Motor neuron (in vitro differentiated cells): ENCODE measurements at regions not wholly inside any gene's neighbourhood (a gene's known extent, or its start where the extent isn't known, plus 50 kb on each side); places are given as distances from the start of the nearest gene placed in this dataset.

Experiments
- ATAC-seq, 8 experiments: fragments of 200-7000 bp; cut with Tn5 transposase; replicated peaks in 6 of 8; 2 replicates each; pipeline ENCODE4 v1.8.0; 2021; ENCODE audit warnings: mild to moderate bottlenecking in 8 of 8, moderate library complexity in 8 of 8
- H3K27ac ChIP-seq, 2 donors: fragments of 250-450 bp; sonication (Bioruptor Pico); 2 replicates each; pipeline ENCODE4 v1.9.0; 2021; ENCODE audit warnings: antibody characterized with exemption in 2 of 2, mild to moderate bottlenecking in 2 of 2, moderate library complexity in 1 of 2
- H3K4me1 ChIP-seq, 2 donors: fragments of 250-450 bp; sonication (Bioruptor Pico); replicated peaks in 1 of 2; 2 replicates each; pipeline ENCODE4 v1.6.1; 2021; ENCODE audit warnings: antibody characterized with exemption in 2 of 2, mild to moderate bottlenecking in 2 of 2, moderate library complexity in 1 of 2
- H3K4me3 ChIP-seq, 5 donors: fragments of 250-450 bp; sonication (Bioruptor Pico); 2 replicates each; pipeline ENCODE4 v1.9.0; 2021; ENCODE audit warnings: antibody characterized with exemption in 5 of 5, mild to moderate bottlenecking in 5 of 5, moderate library complexity in 4 of 5
- WGBS, 10 experiments: fragments of 450-650 bp; shearing (Covaris generic); methylation state at CpG; one replicate each; pipeline ENCODE4 v1.0.0; 2022; 5-methylcytosine and 5-hydroxymethylcytosine counted together
- in situ Hi-C, 9 experiments: fragments of 400-800 bp; cut with MboI; loops; one replicate each; pipeline ENCODE4 v1.15.0; 2021; ENCODE audit warnings: low sequenced_read_pairs in 9 of 9, low pct_unique_long_range_greater_than_20kb in 2 of 9; ENCODE audit not compliant: unreplicated experiment in 9 of 9

DNA sequence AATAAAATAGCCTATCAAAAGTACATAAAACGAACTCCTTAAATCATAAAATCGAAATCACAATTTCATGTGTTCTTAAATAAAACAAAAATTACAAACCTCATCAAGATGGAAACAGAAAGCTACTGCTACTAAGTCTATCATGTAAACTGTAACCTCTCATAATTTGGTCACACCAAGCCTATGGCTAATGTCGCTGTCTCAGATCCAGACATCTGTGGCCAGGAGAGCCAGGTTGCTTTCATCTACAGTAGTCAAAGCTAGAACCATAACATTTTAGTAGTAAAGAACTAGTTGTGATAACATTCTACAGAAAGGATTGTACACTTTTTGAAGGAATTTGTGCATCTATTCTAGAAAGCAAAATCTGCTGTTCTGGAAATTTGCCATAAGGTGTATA, 197.4 kb upstream of the MBNL1 start:
- no peak for ATAC-seq
- Histone ChIP-seq H3K4me1 (no peaks in the 10 kb centered on the region), H3K4me3 (no peak overlapping the region), H3K27ac (no peak overlapping the region)
- WGBS, 10 experiments, result 81 to 100% (median 91%) methylated on average over 2 to 3 of the region's 3 CpGs; no CpG with 5 or more reads in 1 of the 10 experiments
- in situ Hi-C loops, result loop anchor here in 2 of 9 experiments (10.0 to 25.0 kb wide), 2 partner anchors 366 to 373 kb away; no protein-coding TSS in a partner anchor

DNA sequence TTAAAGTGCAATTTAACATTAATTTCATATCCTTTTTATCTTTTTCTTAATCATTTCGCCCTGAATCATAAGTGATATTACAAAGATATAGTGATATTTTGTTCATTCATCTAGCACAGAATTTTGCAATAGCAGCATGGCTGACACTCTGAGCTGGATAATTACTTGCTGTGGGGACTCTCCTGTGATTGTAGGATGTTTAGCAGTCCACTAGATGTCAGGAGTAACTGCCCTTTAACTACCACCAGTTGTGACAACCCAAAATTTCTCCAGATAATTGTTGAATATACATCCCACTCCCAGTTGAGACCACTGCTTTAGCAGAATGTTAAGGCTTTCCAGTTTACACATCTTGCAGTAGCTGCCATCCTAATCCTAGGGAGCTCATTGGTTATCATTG, 196.8 kb upstream of the MBNL1 start:
- Histone ChIP-seq H3K4me3 (no peak overlapping the region), H3K27ac (no peak overlapping the region), H3K4me1 (no peaks in the 10 kb centered on the region)
- in situ Hi-C loops, result loop anchor here in 2 of 9 experiments (10.0 to 25.0 kb wide), 2 partner anchors 365 to 373 kb away; no protein-coding TSS in a partner anchor
- ATAC-seq, result peak in 3 of 8 experiments; percentile 67 to 74 (median 74)
- 0 to 63% (median 23%) methylated on average over 1 of the region's 1 CpG; no CpG with 5 or more reads in 1 of the 10 experiments for WGBS, 10 experiments

DNA sequence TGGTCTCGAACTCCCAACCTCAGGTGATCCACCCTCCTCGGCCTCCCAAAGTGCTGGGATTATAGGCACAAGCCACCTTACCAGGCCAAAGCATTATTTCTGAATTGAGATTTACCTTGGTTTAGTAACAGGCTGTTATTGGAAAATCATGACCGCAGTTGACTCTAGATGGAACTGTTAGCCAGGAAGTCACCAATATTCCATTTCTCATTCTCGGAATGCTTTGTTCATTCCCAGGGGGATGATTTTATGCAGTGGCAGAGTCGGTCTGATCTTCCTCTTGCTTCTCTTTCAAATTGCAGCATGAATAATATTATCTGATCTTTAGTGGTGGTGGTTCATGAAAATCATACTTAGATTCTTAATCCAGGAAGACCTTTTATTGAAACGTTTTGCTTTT, 195.5 kb upstream of the MBNL1 start:
- WGBS, 10 experiments, result 0 to 94% (median 63%) methylated on average over 1 to 6 of the region's 6 CpGs
- ATAC-seq, result peak in 3 of 8 experiments; percentile 82 to 84 (median 84)
- H3K4me1 ChIP-seq, result no peaks in the 10 kb centered on the region
- no peak overlapping the region for H3K4me3 ChIP-seq
- in situ Hi-C loops, result loop anchor here in 2 of 9 experiments (10.0 to 25.0 kb wide), 2 partner anchors 364 to 372 kb away; no protein-coding TSS in a partner anchor
- H3K27ac ChIP-seq, result no peak overlapping the region

DNA sequence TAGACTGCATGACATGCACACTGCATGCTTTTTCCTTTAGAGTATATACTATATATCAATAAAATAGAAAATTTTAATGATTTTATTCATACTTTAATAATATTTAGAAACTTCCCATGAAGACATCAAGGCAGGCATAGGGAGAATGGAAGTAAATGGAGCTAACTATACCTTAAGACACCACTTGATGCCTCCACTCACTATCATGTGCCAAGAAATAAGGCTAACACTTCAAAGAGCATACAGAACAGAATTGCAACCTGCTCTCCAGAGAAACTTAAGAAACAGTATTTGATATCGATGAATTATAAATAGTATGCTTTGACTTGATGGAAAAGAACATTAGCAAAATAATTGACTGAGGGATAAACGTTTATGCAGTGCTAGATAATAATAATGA, 192.6 kb upstream of the MBNL1 start:
- WGBS, 10 experiments, result 49 to 100% (median 91%) methylated on average over 1 to 2 of the region's 2 CpGs
- no peak for ATAC-seq
- H3K4me3 ChIP-seq, result no peak overlapping the region
- in situ Hi-C loops, result loop anchor here in 1 of 9 experiments (10.0 kb wide), 1 partner anchor 369 kb away; no protein-coding TSS in a partner anchor
- no peak overlapping the region for H3K27ac ChIP-seq
- H3K4me1 ChIP-seq, result no peaks in the 10 kb centered on the region

DNA sequence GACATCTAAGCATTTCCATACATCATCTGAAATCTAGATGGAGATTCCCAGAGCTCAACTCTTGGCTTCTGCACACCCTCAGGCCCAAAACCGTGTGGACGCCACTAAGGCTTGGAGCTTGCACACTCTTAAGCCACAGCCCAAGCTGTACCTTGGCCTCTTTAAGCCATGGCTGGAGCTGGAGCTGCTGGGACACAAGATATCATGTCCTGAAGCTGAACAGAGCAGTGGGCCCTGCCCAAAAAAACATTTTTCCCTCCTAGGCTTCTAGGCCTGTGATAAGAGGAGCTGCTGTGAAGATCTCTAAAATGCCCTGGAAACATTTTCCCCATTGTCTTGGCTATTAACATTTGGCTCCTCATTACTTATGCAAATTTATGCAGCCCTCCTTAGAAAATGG, 188.7 kb upstream of the MBNL1 start:
- 82 to 100% (median 100%) methylated on average over 1 to 2 of the region's 2 CpGs; no CpG with 5 or more reads in 4 of the 10 experiments for whole genome bisulfite sequencing, 10 experiments
- in situ Hi-C loops, result loop anchor here in 1 of 9 experiments (10.0 kb wide), 1 partner anchor 365 kb away; no protein-coding TSS in a partner anchor
- H3K4me3 ChIP-seq, result no peak overlapping the region
- peaks cover 0 to 7% of the 10 kb centered on the region in 2 donors for H3K4me1 ChIP-seq
- ATAC-seq, result no peak
- no peak overlapping the region for H3K27ac ChIP-seq

DNA sequence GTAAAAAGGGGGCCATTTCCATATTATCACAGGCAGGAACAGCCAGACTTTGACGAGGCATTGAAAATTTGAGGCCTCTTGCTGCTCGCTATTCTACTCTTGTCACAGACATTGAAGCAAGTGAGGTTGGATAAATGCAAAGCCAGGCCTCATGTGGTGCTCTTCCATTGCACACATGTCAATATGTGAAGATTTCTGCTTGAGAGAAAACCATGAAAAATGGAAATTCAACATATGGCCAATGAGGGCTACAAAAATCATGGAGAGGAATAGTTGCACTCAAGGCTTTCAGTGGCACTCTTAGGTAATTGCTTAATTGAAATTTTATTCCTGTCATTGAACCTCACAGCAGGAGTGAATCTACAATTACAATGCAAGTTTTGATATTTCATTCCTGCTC, 185.6 kb upstream of the MBNL1 start:
- in situ Hi-C loops, result no loop called here

DNA sequence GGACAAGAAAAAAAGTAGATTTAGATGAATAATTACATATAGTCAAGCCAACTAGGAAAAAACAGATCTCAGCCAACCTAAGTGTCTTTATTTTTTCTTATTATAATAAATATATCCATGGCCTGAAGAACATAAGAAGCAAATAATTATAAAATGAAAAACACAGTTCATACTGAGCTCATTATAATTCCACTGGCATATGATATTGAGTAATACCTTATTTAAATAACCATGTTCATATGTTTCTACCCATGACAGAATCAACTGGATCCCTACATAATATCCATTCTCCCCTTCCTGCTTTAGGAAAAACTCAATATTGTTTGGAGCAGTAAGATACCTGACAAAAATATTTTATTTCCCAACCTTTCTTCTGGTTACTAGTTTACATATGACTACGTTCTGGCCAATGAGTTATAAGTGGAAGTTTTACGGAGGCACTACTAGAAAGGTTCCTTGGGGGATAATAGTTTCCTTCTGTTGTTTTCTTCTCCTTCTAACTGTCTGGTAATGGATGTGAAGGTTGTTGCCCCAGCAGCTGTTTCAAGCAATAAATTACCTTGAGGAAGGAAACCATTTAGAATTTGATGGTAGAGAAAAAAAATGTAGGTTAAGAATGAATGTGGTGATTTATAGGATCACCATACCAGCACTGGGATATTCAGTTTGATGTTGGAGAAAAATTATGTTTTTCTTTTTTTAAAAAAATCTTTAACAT, 184.1 kb upstream of the MBNL1 start:
- peak in 3 of 8 experiments; percentile 35 to 59 (median 42) for ATAC-seq
- Histone ChIP-seq H3K4me3 (no peak overlapping the region), H3K4me1 (peaks cover 0 to 7% of the 10 kb centered on the region in 2 donors), H3K27ac (no peak overlapping the region)
- WGBS, 10 experiments, result 0 to 93% (median 44%) methylated on average over 1 to 2 of the region's 2 CpGs; no CpG with 5 or more reads in 1 of the 10 experiments
- in situ Hi-C loops, result no loop called here

More for the DNA sequence above, 185.6 kb upstream of the MBNL1 start:
- ATAC-seq, result no peak
- 14 to 100% (median 34%) methylated on average over 1 to 2 of the region's 2 CpGs; no CpG with 5 or more reads in 3 of the 10 experiments for WGBS, 10 experiments
- Histone ChIP-seq H3K27ac (no peak overlapping the region), H3K4me1 (peaks cover 0 to 7% of the 10 kb centered on the region in 2 donors), H3K4me3 (no peak overlapping the region)

DNA sequence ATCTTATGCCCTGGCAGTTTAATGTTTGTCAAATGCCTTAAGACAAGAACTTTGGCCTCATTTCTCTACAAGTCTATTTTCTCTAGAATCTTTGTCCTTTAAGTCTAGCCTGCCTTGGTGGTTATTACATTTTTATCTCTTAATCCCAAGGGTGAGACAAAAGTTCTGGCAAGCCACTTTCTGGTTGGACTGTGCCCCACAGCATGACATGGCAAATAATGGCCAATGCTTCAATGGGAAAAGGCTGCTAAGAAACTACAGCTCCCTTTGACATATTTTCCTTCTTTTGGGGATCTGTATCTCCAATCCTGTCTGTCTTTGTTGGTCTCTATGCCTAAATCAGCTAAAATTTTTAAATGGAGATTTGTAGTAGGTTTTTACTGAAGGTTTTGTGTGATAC, 181.6 kb upstream of the MBNL1 start:
- in situ Hi-C loops, result no loop called here
- no peak for ATAC-seq
- no peak overlapping the region for H3K4me3 ChIP-seq

DNA sequence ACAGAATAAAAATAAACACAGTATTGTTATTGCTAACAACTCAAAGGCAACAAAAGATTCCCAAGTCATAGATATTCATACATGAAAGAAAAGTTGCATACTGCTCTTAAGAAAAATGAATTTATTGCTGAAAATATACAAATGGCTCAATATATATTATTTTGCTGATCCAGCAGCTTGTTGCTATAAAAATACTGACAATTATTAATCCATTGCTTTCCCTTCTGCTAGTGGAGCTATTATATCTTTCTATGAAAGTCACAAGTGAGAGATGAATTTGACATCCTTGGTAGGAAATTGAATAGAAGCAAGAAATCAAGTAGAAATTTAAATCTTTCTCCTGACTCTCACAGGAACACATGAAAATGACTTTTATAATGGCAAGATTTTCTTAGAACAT, 179.2 kb upstream of the MBNL1 start:
- no peak for ATAC-seq
- Histone ChIP-seq H3K4me3 (no peak overlapping the region), H3K27ac (no peak overlapping the region), H3K4me1 (peaks cover 0 to 2% of the 10 kb centered on the region in 2 donors)
- in situ Hi-C loops, result no loop called here

More for the DNA sequence above, 181.6 kb upstream of the MBNL1 start:
- H3K27ac ChIP-seq, result no peak overlapping the region
- H3K4me1 ChIP-seq, result peaks cover 0 to 7% of the 10 kb centered on the region in 2 donors

DNA sequence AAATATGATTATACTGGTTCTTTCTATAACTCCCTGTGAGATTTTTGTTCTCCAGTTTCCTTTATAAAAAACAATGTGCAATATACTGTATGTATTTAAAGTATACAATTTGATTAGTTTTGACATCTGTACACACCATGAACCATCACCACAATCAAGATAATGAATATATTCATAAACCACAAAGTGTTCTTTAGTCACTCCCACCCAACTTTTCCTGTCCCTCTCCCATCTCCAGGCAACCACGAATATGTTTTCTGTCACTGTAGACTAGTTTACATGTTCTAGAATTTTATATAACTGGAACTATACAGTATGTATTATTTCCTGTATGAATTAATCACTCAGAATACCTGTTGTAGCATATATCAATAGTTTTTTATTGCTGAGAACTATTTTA, 177.0 kb upstream of the MBNL1 start:
- H3K27ac ChIP-seq, result no peak overlapping the region
- in situ Hi-C loops, result no loop called here
- 10 to 100% (median 61%) methylated on average over 1 of the region's 1 CpG; no CpG with 5 or more reads in 4 of the 10 experiments for whole genome bisulfite sequencing, 10 experiments
- peak in 2 of 8 experiments; percentile 51 to 68 for ATAC-seq
- no peak overlapping the region for H3K4me3 ChIP-seq
- no peaks in the 10 kb centered on the region for H3K4me1 ChIP-seq

DNA sequence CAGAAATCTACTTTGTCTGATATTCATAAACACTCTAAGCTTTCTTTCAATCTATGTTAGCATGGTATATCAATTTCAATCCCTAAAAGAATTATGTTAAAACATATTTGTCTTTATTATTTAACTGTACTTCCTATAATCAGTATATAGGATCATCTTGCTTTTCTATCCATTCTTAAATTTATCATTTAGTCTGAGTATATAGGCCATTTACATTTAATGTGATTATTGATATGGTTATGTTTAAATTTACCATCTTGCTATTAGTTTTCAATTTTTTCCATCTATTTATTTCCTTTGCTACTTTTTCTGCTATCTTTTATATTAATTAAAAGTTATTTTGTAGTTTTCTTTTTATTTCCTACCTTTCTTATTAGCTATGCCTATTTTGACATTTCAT, 174.8 kb upstream of the MBNL1 start:
- Histone ChIP-seq H3K4me1 (no peaks in the 10 kb centered on the region), H3K27ac (no peak overlapping the region), H3K4me3 (no peak overlapping the region)
- ATAC-seq, result no peak
- in situ Hi-C loops, result no loop called here

DNA sequence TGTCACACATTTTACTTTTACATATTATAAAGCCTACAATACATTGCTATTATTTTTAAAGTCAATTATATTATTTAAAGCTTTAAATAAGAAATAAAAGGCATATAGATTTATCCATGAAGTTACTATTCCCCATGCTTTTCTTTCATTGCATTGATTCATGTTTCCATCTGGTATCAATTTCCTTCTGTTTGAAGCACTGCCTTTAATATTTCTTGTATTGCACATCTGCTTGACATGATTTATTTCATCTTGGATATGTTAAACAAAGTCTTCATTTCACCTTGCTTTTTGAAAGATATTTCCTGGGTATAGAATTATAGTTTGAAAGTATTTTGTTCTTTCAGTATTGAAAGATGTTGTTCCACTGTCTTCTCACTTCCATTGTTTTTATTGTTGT, 174.3 kb upstream of the MBNL1 start:
- Histone ChIP-seq H3K27ac (no peak overlapping the region), H3K4me1 (no peaks in the 10 kb centered on the region), H3K4me3 (no peak overlapping the region)
- in situ Hi-C loops, result no loop called here
- ATAC-seq, result no peak

DNA sequence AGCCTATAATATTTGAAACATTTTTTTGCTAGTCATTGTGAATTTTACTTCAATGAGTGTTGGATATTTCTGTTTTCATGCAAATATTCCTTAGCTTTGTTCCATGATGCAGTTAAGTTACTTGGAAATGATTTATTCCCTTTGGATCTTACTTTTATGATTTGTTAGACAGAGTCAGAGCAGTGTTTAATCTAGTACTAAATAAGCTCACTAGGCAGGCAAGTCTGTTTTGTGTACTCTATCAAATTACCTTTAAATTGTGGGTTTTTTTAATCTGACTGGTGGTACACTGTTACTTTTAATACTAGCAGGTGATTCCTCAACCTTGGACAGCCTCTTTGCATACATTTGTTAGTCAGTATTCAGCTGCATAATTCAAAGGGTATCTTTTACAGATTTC, 173.3 kb upstream of the MBNL1 start:
- no peak overlapping the region for H3K27ac ChIP-seq
- no peak overlapping the region for H3K4me3 ChIP-seq
- H3K4me1 ChIP-seq, result no peaks in the 10 kb centered on the region
- ATAC-seq, result no peak
- in situ Hi-C loops, result no loop called here
